Nephron (organoid): ENCODE measurements at regions not wholly inside any gene's neighbourhood (a gene's known extent, or its start where the extent isn't known, plus 50 kb on each side); places are given as distances from the start of the nearest gene placed in this dataset.

ENCODE experiments used
- H3K27ac Mint-ChIP-seq, 3 experiments: 2 replicates each; pipeline ENCODE4 v1.8.0; 2020; ENCODE audit warnings: mixed read lengths in 3 of 3, mild to moderate bottlenecking in 2 of 3, moderate library complexity in 1 of 3
- H3K27me3 Mint-ChIP-seq: 2 replicates; pipeline ENCODE4 v1.8.0; 2021; ENCODE audit warnings: low read depth, mild to moderate bottlenecking, moderate library complexity, mixed read lengths
- H3K36me3 Mint-ChIP-seq: 2 replicates; pipeline ENCODE4 v1.8.0; 2020; ENCODE audit warnings: low read depth, mixed read lengths
- H3K4me1 Mint-ChIP-seq: 2 replicates; pipeline ENCODE4 v1.8.0; 2020; ENCODE audit warnings: mixed read lengths
- H3K4me3 Mint-ChIP-seq, 3 experiments: 2 replicates each; pipeline ENCODE4 v1.8.0; 2020; ENCODE audit warnings: mild to moderate bottlenecking in 3 of 3, mixed read lengths in 3 of 3, moderate library complexity in 2 of 3
- H3K9me3 Mint-ChIP-seq: 2 replicates; pipeline ENCODE4 v1.8.0; 2020; ENCODE audit warnings: mixed read lengths
- CTCF ChIP-seq, 3 experiments: fragments of 200-600 bp; sonication (generic); IDR thresholded peaks; one replicate each; pipeline ENCODE4 v1.5.0; 2021; ENCODE audit warnings: antibody characterized with exemption in 3 of 3; ENCODE audit not compliant: unreplicated experiment in 3 of 3

- no peak for TF ChIP-seq CTCF (IDR thresholded peaks at IDR 0.05; ENCODE audit: unreplicated experiment in 3 of 3)
- Mint-ChIP-seq H3K4me1 (no peaks in the 10 kb centered on the region), H3K27ac (no peak overlapping the region), H3K4me3 (no peak overlapping the region), H3K9me3 (peaks cover 7% of the 10 kb centered on the region), H3K27me3 (peaks cover 4% of the 10 kb centered on the region), H3K36me3 (peaks cover 14% of the 10 kb centered on the region)
These were observed 100.6 kb upstream of the GPM6B start for GRCh38 chrX:13917507-13917906.

- Mint-ChIP-seq H3K4me3 (no peak overlapping the region), H3K36me3 (peaks cover 3% of the 10 kb centered on the region), H3K4me1 (no peaks in the 10 kb centered on the region), H3K9me3 (peaks cover 2% of the 10 kb centered on the region), H3K27ac (no peak overlapping the region), H3K27me3 (peaks cover 4% of the 10 kb centered on the region)
- TF ChIP-seq CTCF (IDR thresholded peaks at IDR 0.05; ENCODE audit: unreplicated experiment in 3 of 3) = no peak
These were observed 94.7 kb upstream of the GPM6B start for GRCh38 chrX:13911586-13911985.

- Mint-ChIP-seq H3K27me3 (no peaks in the 10 kb centered on the region), H3K9me3 (peaks cover 2% of the 10 kb centered on the region), H3K4me3 (no peak overlapping the region), H3K36me3 (no peaks in the 10 kb centered on the region), H3K27ac (peak overlapping the region; percentile 69 to 83 (median 79)), H3K4me1 (peaks cover 10% of the 10 kb centered on the region)
- TF ChIP-seq CTCF (IDR thresholded peaks at IDR 0.05; ENCODE audit: unreplicated experiment in 3 of 3) = no peak
These were observed 89.2 kb upstream of the GPM6B start for GRCh38 chrX:13906093-13906492.

GRCh38 chrX:13903405-13903804 is 86.5 kb upstream of the GPM6B start:
- peaks cover 2% of the 10 kb centered on the region for H3K9me3 Mint-ChIP-seq

GRCh38 chrX:13902406-13902805 is 85.5 kb upstream of the GPM6B start:
- no peak overlapping the region for H3K27ac Mint-ChIP-seq
- H3K9me3 Mint-ChIP-seq = peaks cover 6% of the 10 kb centered on the region
- peaks cover 27% of the 10 kb centered on the region for H3K4me1 Mint-ChIP-seq
- no peaks in the 10 kb centered on the region for H3K27me3 Mint-ChIP-seq
- no peak for TF ChIP-seq CTCF (IDR thresholded peaks at IDR 0.05; ENCODE audit: unreplicated experiment in 3 of 3)
- H3K36me3 Mint-ChIP-seq = no peaks in the 10 kb centered on the region
- H3K4me3 Mint-ChIP-seq = no peak overlapping the region

More at GRCh38 chrX:13903405-13903804, 86.5 kb upstream of the GPM6B start:
- Mint-ChIP-seq H3K27ac (no peak overlapping the region), H3K4me3 (no peak overlapping the region), H3K36me3 (no peaks in the 10 kb centered on the region), H3K27me3 (no peaks in the 10 kb centered on the region), H3K4me1 (peaks cover 21% of the 10 kb centered on the region)
- TF ChIP-seq CTCF (IDR thresholded peaks at IDR 0.05; ENCODE audit: unreplicated experiment in 3 of 3) = no peak

- Mint-ChIP-seq H3K4me3 (no peak overlapping the region), H3K4me1 (peaks cover 31% of the 10 kb centered on the region), H3K9me3 (peaks cover 6% of the 10 kb centered on the region), H3K36me3 (no peaks in the 10 kb centered on the region), H3K27ac (no peak overlapping the region), H3K27me3 (no peaks in the 10 kb centered on the region)
- TF ChIP-seq CTCF (IDR thresholded peaks at IDR 0.05; ENCODE audit: unreplicated experiment in 3 of 3) = no peak
These were observed 84.5 kb upstream of the GPM6B start for GRCh38 chrX:13901354-13901753.
